DMS53 treated with DMSO at 0.1 percent for 48 hours (cell line): ENCODE measurements at regions not wholly inside any gene's neighbourhood (a gene's known extent, or its start where the extent isn't known, plus 50 kb on each side); places are given as distances from the start of the nearest gene placed in this dataset.
"Not testable (repeated sequence)": the region's sequence is repeated elsewhere in the genome, so short reads cannot be mapped to it uniquely, and the experiment has no call there.

Experiments
- DNase-seq: peaks from one replicate; lab custom pipeline; 2025; ENCODE audit not compliant: unreplicated experiment; lab: John Stamatoyannopoulos, UW

DNA sequence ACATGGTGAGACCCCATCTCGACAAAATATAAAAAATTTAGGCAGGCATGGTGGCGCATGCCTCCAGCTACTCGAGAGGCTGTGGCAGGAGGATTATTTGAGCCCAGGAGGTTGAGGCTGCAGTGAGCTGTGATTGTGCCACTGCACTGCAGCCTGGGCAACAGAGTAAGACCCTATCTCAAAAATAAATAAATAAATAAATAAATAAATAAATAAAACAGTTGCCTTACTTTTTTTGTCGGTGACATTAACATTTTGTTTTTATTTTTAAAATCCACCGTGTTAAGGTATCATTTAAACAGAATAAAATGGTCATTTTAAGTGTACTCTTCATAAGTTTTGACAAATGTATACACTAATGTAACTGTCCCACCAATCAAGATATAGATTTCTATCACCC lies 57.0 kb downstream of the RASL11A start:
- DNase-seq, result no peak

DNA sequence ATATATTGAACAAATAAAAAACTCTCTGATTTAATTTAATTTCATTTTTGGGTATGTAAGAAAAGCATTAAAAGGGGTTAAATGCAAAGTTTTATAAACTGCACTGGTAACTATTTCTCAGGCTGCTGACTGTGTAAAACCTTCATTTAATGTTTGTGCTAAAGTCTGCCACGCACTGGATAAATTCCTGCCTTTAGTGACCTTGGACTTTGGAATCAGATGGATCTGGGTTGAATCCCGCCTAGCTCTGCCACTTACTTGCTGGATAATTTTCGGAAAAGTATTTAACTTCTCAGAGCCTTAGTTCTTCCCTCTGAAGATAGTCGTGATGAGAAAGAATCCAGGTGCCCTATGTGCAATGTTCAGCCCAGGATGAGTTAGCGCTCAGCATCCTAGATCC lies 58.6 kb downstream of the RASL11A start:
- no peak for DNase-seq

DNA sequence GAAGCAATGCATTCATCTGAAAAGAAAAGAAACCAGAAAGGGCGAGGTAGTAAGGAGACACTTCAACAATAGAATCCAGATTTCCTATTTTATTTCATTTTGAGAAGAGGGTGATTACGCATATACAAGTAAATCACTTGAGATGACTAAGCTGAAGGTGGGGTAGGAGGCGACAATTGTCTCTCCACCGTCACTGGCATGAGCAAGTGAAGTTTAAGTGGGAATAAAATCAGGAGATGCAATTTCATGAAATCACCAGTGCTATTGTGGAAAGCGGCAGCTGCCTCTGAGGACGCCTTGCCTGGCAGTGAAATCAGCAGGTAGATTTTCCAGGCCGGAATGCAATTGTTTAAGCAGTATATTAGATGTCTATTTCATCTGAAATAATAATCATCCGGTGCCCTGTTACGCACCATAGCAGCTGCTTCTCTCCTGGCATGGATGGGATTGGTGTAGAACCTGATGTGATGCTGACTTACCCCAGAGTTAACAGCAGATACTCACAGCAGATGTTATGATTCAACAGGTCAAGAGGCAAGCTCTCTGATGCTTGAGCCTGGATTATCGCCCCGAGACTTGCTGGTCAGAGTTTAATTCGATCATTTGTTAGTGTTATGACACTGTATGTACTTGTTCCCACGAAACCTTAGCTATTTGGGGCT lies 64.3 kb downstream of the RASL11A start:
- DNase-seq, result no peak

DNA sequence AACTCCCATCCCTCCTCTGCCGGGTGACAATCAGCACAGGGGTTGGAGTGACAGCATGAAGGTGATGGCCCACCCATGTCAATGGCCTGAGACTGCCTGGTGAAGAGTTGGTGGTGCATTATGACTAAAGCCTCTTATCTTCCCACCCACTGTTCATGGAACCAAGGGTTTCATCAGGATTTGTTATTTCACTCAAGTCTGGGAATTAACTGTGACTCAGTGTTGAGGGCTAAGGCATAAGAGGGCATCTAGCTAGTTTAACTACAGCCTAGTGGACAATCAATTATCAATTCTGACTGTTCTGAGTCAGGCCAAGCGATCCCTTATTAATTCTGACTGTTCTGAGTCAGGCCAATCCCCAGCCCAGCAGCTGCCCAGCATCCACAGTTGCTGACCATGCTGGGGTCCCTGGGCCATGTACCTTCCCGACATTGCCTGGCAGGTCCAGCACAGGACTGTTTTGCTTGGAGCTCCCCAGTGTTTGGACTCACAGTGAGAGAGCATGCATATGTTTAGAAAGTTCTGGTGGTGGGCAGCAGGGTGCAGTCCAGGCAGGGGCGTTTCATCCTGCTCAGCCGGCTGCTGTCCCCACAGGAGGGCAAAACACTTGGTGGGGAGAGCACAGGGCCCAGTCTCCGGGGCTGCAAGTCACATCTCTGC lies 65.5 kb downstream of the RASL11A start:
- no peak for DNase-seq

DNA sequence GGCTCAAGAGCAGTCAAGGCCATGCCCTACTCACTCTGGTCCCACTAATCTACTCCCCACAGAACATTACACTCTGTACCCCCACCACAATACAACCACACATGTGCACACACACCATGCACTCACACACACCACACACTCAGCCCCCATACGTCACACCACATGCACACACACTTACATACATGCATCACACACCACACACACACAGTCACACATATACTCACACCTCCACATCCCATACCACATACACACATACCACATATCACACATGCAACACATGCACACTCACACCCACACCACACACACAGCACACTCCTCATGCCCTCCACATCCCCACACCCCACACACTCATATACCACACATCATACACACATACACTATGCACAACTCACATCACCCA lies 67.6 kb downstream of the RASL11A start:
- DNase-seq, result no peak

DNA sequence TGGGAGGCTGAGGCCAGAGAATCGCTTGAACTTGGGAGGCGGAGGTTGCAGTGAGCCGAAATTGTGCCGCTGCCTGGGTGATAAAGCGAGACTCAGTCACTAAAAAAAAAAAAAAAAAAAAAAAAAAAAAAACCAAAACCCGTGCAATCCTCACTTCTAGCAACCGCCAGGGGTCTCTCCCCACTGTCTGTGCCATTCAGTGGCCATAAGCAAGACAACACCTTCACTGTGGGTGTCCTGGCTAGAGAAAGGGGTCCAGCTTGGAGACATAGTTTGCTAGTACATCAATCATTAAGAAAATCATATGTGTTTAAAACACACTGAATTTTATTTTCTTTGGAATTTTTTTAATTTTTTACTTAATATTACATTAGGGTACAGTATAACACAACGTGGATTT lies 68.2 kb downstream of the RASL11A start:
- DNase-seq, result no peak

DNA sequence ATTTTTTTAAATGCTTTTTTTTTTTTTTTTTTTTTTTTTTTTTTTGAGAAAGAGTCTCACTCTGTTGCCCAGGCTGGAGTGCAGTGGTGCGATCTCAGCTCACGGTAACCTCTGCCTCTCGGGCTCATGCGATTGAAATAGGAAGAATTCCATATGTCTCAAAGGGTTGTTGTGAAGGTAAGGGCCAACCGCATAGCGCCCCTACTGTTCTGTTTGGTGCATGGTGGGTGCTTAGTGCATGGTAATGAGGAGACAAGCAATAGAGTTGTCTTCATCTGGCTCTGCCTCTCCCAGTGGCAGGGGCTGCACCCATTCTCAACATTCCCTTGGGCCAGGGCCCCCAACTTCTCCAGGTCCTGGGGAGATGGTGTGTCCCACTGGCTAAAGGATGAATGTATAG lies 68.7 kb downstream of the RASL11A start:
- DNase-seq, result peak; percentile 70

DNA sequence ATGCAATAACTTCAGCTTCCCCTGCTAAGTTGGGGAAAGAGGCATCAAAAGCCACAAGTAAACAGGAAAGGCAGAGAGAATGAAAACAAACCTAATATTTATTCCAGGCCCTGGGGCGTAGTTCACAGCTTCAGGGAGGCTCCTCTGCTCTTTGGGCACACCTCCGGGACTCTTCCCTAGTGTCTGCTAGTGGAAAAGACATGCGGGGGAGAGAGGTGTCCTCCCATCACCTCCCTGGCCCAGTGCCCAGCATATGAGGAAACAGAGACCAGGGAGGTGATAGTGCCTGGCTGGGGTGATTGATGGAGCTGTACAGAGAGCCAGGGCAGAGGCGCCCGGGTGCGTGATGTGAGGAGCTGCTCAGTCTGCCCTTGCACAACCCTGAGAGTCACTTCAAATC lies 71.0 kb downstream of the RASL11A start:
- no peak for DNase-seq

DNA sequence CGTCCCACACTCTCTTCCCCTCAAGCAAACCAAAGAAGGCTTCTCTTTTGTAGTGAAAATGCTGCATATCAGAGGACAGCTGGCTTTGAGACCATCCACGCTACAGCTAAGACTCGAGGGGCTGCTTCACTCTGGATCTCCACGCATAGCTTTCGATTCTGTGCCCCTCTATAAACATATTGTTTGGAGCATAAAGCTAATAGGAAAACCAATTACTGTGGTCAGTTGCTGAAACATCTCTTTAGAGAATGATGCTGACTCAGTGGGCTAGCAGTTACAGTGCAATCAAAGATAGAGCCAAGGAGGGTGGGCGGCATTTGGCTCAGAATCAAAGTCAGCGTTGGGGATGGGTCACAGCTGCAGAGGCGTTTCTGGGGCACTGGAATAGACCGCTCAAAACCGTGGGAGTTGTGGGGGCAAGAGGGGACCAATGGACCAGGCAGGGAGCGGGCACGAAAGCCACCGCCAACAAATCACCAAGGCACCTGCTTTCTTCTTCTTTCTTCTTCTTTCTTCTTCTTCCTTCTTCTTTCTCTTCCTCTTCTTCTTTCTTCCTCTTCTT lies 76.7 kb downstream of the RASL11A start:
- DNase-seq, result no peak

DNA sequence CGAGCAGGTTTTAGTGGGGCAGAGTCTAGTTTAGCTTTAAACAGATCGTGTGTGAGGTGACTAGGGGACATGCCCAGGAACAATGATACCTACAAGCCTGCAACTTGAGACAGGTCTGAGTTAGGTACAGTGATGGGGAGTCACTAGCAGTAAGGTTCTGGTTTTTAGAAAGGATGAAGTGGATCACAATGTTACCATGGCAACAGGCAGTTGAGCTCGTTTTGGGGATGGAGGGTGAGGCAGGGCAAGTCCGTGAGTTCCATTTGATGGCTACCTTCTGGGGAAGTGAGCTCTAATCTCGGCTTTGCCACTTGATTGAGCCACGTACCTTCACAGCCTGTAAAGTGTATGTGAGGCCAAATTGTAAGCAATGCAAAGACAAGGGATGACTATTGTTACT lies 76.0 kb upstream of the GTF3A start:
- no peak for DNase-seq

DNA sequence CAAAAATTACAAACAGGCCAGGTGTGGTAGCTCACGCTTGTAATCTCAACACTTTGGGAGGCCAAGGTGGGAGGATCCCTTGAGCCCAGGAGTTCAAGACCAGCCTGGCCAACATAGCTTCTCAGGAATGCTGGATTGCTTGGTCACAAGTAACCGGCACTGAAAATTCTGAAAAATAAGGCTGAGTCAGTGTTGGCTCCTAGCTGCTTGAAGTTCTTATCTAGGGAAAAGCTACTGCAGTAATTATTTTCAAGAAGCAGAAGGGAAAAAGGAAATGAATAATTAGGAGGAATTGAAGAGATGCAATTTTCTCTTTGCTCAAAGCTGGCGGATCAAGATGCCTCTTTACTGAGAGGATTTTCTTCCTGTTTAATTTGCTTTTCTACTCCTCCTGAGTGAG lies 75.0 kb upstream of the GTF3A start:
- DNase-seq, result no peak

DNA sequence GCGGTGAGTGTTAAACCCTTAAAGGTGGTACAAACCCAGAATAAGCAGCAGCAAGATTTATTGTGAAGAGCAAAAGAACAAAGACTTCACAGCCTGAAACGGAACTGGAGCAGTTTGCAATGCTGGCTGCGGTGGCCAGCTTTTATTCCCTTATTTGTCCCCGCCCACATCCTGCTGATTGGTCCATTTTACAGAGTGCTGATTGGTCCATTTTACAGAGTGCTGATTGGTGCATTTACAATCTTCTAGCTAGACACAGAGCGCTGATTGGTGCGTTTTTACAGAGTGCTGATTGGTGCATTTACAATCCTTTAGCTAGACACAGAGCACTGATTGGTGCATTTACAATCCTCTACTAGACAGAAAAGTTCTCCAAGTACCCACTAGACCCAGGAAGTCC lies 73.6 kb upstream of the GTF3A start:
- not testable (repeated sequence) for DNase-seq

DNA sequence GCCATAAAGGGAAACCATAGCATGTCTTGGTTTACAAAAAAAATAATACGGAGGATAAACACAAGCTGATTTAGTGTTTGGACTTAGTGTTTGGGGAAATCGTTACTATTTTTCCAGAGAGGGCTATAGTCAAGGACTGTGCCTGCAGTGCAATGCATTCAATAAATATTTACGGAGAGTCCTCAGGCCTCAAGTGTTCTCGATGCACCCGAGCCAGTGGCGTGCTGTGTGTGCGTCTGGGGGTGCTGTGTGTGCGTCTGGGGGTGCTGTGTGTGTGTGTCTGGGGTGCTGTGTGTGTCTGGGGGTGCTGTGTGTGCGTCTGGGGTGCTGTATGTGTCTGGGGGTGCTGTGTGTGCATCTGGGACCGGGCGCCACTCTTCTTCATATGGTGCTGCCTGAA lies 71.7 kb upstream of the GTF3A start:
- peak; percentile 61 for DNase-seq

DNA sequence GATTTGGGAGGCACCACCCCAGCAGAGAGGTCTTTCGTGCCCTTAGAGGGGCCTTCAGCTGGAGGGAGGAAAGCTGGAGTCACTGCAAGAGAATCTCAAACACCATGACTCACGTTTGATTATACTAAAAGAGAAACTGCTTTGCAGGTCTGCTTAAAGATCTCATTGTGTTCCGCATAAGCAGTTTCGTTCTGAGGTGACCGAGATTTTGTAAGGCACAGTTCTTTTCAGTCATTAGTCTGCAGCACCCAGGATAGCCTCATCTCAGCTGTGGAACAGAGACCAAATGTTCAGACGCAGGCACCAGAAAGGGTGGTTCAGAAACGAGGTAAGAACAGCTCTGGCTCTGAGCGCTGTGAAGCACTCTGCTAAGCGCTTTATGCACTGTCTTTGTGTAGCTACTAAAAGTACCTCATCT lies 71.2 kb upstream of the GTF3A start:
- peak; percentile 67 for DNase-seq

DNA sequence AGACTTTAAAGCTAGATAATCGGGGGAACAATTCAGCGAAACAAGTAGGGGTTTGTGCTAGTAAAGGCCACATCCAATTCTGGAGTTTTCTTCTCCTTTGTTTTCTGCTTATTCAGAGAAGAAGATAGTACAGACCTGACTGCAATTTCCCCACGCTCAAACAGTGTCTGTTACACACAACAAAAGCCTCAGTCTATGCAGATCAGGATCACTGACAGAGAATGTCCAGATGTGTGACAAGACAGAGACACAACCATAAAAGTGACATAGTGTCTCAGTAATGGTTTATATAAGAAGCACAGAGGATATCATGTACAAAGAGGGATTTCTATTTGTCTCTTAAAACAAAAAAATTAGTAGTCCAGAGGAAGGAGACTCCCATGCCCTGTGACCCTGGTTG lies 70.7 kb upstream of the GTF3A start:
- DNase-seq, result no peak

DNA sequence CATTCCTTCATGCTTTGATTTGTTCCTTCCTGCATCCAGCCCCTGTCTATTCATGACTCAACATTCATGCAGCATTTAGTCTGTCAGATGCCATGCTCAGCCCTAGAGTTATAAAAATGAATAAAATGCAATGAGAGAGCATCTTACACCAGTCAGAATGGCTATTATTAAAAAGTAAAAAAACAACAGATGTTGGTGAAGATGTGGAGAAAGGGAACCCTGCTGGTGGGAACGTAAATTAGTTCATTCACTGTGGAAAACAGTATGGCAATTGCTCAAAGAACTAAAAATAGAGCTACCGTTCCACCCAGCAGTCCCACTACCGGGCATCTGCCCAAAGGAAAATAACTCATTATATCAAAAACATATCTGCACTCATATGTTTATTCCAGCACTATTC lies 70.0 kb upstream of the GTF3A start:
- DNase-seq, result no peak

DNA sequence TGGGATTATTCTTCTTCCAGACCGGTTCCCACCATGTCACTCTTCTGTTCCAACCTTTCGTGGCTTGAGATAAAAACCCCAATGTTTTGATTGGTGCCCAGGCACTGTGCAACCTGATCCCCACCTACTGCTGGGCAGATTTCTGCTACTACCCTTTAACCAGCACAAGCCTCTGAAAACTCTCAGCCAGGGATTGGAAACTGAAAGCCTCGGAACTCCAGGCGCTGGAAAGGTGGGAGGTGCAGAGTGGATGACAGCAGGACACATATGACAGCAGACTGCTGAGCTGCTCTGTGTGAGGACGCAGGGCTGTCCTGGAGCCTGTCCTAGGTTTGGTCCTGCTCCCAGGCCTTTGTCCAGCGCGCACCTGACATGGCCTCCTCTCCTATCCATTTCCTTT lies 68.5 kb upstream of the GTF3A start:
- no peak for DNase-seq

DNA sequence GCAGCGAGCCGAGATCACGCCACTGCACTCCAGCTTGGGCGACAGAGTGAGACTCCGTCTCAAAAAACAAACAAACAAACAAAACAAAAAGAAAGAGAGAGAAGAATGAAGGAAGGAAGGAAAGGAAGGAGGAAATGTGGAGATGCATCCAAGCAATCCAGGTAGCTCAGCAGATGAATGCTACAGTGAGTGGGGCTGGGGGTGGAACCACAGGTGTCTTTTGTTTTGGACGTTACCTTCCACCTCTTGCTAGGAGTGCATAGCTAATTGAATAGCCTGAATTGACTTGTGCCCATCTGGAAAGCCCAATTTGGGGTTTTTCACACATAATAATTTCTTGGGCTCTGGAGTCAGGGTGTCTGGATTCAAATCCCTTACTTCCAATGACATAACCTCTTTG lies 66.0 kb upstream of the GTF3A start:
- DNase-seq, result no peak

DNA sequence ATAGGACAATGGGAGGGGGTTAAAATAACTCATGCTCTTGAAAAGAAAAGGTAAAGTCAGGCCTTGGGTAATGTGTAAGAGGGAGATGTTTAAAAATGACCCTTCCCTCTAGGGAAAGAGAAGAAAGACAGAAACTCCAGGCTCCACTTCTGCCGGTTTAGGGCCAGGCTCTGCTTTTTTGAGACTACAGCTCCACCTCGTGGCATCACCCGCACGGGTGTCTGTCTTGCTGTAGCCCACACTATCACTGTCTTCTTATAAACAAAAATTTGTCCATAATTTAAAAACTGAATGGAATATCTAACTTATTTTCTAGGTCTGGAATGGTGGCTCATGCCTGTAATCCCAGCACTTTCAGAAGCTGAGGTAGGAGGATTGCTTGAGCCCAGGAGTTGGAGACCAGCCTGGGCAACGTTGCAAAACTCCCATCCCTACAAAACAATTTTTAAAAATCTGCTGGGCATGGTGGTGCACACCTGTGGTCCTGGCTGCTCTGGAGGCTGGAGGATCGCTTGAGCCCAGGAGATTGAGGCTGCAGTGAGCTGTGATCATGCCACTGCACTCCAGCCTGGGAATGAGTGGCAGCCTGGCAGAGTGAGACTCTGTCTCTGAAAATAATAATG lies 65.1 kb upstream of the GTF3A start:
- peak; percentile 73 for DNase-seq

DNA sequence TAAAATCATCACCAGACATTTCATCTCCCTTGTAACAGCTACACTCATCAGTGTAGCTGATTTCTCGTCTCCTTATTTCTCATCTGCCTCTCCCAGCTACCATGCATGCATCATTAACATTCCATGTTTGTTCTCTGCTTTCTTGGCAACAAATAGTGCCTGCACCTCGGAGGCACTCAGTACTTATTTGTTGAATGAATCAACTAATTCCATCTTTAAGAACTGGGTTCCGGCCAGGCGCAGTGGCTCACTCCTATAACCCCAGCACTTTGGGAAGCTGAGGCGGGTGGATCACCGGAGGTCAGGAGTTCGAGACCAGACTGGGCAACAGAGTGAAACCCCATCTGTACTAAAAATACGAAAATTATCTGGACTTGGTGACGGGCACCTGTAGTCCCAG lies 63.9 kb upstream of the GTF3A start:
- no peak for DNase-seq

DNA sequence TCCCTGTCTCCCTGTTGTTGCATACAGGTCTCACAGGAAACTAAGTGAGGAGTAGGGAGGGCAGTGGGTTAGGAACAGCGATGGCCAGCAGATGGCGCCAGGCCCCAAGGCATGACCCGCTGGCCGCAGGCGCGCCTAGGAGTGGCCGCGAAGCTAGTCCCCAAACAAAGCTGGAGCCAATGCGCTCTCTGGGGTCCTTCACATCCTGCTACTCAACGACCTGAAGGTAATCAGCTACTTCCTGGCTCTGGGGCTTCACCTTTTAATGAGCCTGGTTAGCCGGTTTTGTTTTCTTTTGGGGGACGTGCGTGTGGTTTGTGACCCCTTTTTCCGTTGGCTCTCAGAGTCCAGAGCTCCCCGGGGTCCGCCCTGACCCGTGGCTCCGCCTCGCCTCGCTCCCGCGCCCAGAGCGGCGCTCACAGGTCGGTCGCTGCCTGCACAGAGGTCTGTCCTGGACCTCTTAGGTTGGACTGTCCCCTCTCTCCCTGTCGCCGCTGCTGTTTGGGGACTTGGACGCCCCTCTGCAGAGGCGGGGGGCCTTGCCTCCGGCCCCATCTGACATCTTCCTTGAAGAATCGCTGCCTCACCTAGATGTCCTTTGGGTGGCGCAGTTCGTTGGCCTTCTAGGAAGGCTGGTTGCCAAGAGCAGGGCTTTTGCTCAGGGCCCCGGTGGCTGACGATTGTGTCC lies 62.2 kb upstream of the GTF3A start:
- peak; percentile 91 for DNase-seq

DNA sequence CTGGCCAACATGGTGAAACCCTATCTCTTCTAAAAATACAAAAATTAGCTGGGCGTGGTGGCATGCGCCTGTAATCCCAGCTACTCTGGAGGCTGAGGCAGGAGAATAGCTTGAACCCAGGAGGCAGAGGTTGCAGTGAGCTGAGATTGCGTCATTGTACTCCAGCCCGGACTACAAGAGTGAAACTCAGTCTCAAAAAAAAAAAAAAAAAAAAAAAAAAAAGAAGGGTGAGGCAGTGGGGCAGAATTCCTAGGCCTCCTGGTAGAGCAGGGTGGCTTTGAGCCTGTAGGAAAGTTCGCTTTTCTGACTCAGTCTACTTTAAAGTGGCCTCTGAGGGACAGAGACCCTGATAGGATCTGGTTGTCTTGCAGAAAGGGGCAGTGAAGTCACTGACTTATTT lies 60.8 kb upstream of the GTF3A start:
- peak; percentile 29 for DNase-seq
